ENCODE measurements at regions not wholly inside any gene's neighbourhood (a gene's known extent, or its start where the extent isn't known, plus 50 kb on each side); places are given as distances from the start of the nearest gene placed in this dataset.

GRCh38 chr3:18946524-18946923 is 201.8 kb upstream of the KCNH8 start:
- ATAC-seq (no peak), DNase-seq (ENCODE audit: extremely low read depth in 1 of 4, low spot score in 3 of 4) (no peak), FAIRE-seq (no peak)
- Histone ChIP-seq H3K4me3 (no peak overlapping the region), H3K4me2 (ENCODE audit: insufficient read depth, low read length) (no peak overlapping the region), H2AFZ (ENCODE audit: low read depth, low read length) (no peak overlapping the region), H3K79me2 (ENCODE audit: control insufficient read depth, insufficient read depth, low read length) (no peaks in the 10 kb centered on the region), H3K9me3 (replicated peaks; ENCODE audit: control insufficient read depth, insufficient read depth, low read depth, low read length) (no peaks in the 10 kb centered on the region), H4K20me1 (replicated peaks; ENCODE audit: control insufficient read depth, insufficient read depth, low read length) (no peaks in the 10 kb centered on the region), H3K9me1 (ENCODE audit: control insufficient read depth, insufficient read depth, low read length) (no peaks in the 10 kb centered on the region), H3K36me3 (ENCODE audit: control insufficient read depth, insufficient read depth, low read length) (no peaks in the 10 kb centered on the region), H3K27ac (ENCODE audit: extremely low read depth, low read depth, low read length) (no peak overlapping the region), H3K27me3 (ENCODE audit: control insufficient read depth in 2 of 2, insufficient read depth in 2 of 2, low read length in 2 of 2) (no peaks in the 10 kb centered on the region), H3K9ac (ENCODE audit: insufficient read depth in 1 of 2, low read depth in 2 of 2, low read length in 2 of 2) (no peak overlapping the region), H3K4me1 (replicated peaks in 1 of 2; ENCODE audit: control insufficient read depth in 2 of 2, insufficient read depth in 2 of 2, low read length in 2 of 2) (no peaks in the 10 kb centered on the region)
- WGBS (ENCODE audit: insufficient coverage, low coverage, missing lambda C conversion rate): 0% methylated on average over 2 of the region's 2 CpGs
- POLR2A ChIA-PET: no interaction called here
- intact Hi-C loops (cut with micrococcal nuclease): no loop called here
- in situ Hi-C loops (cut with MboI): no loop called here
- BruUV-seq (replicated peaks): no TSS peak
- CTCF ChIA-PET (ENCODE audit: low intra/inter-chr PET ratio): no interaction called here
- TF ChIP-seq LARP7 (IDR thresholded peaks at IDR 0.05) (no peak), ZFP1 (CRISPR knock-in tag; IDR thresholded peaks at IDR 0.05) (no peak), ZNF146 (CRISPR knock-in tag; IDR thresholded peaks at IDR 0.05; ENCODE audit: unreplicated experiment) (no peak), RBM17 (IDR thresholded peaks at IDR 0.05; ENCODE audit: borderline replicate concordance, low read depth, low read length) (no peak), ZNF282 (CRISPR knock-in tag; IDR thresholded peaks at IDR 0.05) (no peak), ETV6 (IDR thresholded peaks at IDR 0.05; ENCODE audit: borderline replicate concordance in 1 of 2, low read depth in 2 of 2, low read length in 1 of 2) (no peak), ETV6 (CRISPR knock-in tag; IDR thresholded peaks at IDR 0.05; ENCODE audit: borderline replicate concordance) (no peak), ZNF583 (CRISPR knock-in tag; IDR thresholded peaks at IDR 0.05) (no peak)
- TF ChIP-seq, protein P1, sequence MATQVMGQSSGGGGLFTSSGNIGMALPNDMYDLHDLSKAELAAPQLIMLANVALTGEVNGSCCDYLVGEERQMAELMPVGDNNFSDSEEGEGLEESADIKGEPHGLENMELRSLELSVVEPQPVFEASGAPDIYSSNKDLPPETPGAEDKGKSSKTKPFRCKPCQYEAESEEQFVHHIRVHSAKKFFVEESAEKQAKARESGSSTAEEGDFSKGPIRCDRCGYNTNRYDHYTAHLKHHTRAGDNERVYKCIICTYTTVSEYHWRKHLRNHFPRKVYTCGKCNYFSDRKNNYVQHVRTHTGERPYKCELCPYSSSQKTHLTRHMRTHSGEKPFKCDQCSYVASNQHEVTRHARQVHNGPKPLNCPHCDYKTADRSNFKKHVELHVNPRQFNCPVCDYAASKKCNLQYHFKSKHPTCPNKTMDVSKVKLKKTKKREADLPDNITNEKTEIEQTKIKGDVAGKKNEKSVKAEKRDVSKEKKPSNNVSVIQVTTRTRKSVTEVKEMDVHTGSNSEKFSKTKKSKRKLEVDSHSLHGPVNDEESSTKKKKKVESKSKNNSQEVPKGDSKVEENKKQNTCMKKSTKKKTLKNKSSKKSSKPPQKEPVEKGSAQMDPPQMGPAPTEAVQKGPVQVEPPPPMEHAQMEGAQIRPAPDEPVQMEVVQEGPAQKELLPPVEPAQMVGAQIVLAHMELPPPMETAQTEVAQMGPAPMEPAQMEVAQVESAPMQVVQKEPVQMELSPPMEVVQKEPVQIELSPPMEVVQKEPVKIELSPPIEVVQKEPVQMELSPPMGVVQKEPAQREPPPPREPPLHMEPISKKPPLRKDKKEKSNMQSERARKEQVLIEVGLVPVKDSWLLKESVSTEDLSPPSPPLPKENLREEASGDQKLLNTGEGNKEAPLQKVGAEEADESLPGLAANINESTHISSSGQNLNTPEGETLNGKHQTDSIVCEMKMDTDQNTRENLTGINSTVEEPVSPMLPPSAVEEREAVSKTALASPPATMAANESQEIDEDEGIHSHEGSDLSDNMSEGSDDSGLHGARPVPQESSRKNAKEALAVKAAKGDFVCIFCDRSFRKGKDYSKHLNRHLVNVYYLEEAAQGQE (IDR thresholded peaks at IDR 0.05; ENCODE audit: borderline replicate concordance): no peak
- TF ChIP-seq, protein P1 (CRISPR knock-in tag; IDR thresholded peaks at IDR 0.05; ENCODE audit: low read depth): no peak

Measured in K562 (cell line).